ENCODE measurements at regions not wholly inside any gene's neighbourhood (a gene's known extent, or its start where the extent isn't known, plus 50 kb on each side); places are given as distances from the start of the nearest gene placed in this dataset.

DNA sequence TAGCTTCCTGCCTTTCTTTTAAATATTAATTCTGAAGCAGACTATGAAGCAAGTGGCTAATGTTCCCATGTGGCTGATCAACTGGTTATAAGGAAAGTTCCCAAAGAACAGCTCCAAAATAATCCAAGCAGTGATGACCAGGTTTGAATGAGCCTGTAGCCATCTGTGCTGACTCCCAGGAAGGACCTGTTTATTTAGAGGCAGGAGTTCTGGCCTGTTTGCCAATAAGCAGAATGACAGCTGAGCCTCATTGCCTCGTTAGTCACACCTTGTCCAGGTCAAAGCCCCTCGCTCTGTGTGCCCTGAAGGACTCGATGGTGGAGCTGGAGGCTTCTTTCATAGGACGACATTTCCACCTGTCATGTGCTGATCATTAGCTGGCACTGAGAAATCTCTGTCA is 97.4 kb downstream of the TMEM170B start:
- TF ChIP-seq POLR2A (IDR thresholded peaks at IDR 0.05; ENCODE audit: low read depth, low read length) (no peak), POLR2AphosphoS5 (IDR thresholded peaks at IDR 0.05; ENCODE audit: low read depth, low read length) (no peak), PAX5 (IDR thresholded peaks at IDR 0.05; ENCODE audit: insufficient read depth, low read length, severe bottlenecking) (no peak), TAF1 (IDR thresholded peaks at IDR 0.05; ENCODE audit: low read depth, low read length) (no peak)
